ENCODE measurements at regions not wholly inside any gene's neighbourhood (a gene's known extent, or its start where the extent isn't known, plus 50 kb on each side); places are given as distances from the start of the nearest gene placed in this dataset.

- CTCF ChIA-PET, result no interaction called here
- intact Hi-C loops (cut with DNase I, micrococcal nuclease), result no loop called here
- H3K4me3 ChIP-seq (ENCODE audit: low read length), result no peak overlapping the region
- H3K9me3 ChIP-seq (ENCODE audit: control insufficient read depth in 1 of 2, insufficient read depth in 1 of 2, low read length in 2 of 2), result peaks cover 0 to 12% of the 10 kb centered on the region in 2 experiments
- H3K27ac ChIP-seq (ENCODE audit: low read depth in 1 of 2, low read length in 2 of 2), result no peak overlapping the region
- TF ChIP-seq, protein P1, sequence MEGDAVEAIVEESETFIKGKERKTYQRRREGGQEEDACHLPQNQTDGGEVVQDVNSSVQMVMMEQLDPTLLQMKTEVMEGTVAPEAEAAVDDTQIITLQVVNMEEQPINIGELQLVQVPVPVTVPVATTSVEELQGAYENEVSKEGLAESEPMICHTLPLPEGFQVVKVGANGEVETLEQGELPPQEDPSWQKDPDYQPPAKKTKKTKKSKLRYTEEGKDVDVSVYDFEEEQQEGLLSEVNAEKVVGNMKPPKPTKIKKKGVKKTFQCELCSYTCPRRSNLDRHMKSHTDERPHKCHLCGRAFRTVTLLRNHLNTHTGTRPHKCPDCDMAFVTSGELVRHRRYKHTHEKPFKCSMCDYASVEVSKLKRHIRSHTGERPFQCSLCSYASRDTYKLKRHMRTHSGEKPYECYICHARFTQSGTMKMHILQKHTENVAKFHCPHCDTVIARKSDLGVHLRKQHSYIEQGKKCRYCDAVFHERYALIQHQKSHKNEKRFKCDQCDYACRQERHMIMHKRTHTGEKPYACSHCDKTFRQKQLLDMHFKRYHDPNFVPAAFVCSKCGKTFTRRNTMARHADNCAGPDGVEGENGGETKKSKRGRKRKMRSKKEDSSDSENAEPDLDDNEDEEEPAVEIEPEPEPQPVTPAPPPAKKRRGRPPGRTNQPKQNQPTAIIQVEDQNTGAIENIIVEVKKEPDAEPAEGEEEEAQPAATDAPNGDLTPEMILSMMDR (IDR thresholded peaks at IDR 0.05), result no peak
- DNase-seq, result peak in 1 of 14 experiments; percentile 7
- Mint-ChIP-seq H3K4me1 (ENCODE audit: low read depth) (no peaks in the 10 kb centered on the region), H3K4me3 (no peak overlapping the region), H3K9me3 (no peaks in the 10 kb centered on the region), H3K36me3 (ENCODE audit: low read depth) (no peaks in the 10 kb centered on the region), H3K27me3 (peaks cover 37% of the 10 kb centered on the region), H3K27ac (no peak overlapping the region)
- no peaks in the 10 kb centered on the region for H3K4me1 ChIP-seq (ENCODE audit: insufficient read depth, low read length)
- H3K36me3 ChIP-seq (ENCODE audit: insufficient read depth, low read length), result no peaks in the 10 kb centered on the region
- ATAC-seq (ENCODE audit: poor library complexity), result no peak
- POLR2A ChIA-PET, result no interaction called here
- H3K27me3 ChIP-seq (ENCODE audit: control insufficient read depth in 1 of 2, insufficient read depth in 2 of 2, low read length in 2 of 2), result peaks cover 0 to 15% of the 10 kb centered on the region in 2 experiments
These were observed 80.7 kb upstream of the ALDH1L1 start for GRCh38 chr3:126261037-126261436.

GRCh38 chr3:126259411-126260391 lies 79.3 kb upstream of the ALDH1L1 start:
- no peaks in the 10 kb centered on the region for H3K4me1 ChIP-seq (ENCODE audit: insufficient read depth, low read length)
- ChIA-PET CTCF (no interaction called here), POLR2A (no interaction called here)
- Mint-ChIP-seq H3K27ac (no peak overlapping the region), H3K4me3 (no peak overlapping the region), H3K4me1 (ENCODE audit: low read depth) (no peaks in the 10 kb centered on the region), H3K36me3 (ENCODE audit: low read depth) (no peaks in the 10 kb centered on the region), H3K27me3 (peaks cover 29% of the 10 kb centered on the region), H3K9me3 (no peaks in the 10 kb centered on the region)
- ATAC-seq (ENCODE audit: poor library complexity), result no peak
- intact Hi-C loops (cut with DNase I, micrococcal nuclease), result no loop called here
- no peak overlapping the region for H3K4me3 ChIP-seq (ENCODE audit: low read length)
- H3K9me3 ChIP-seq (ENCODE audit: control insufficient read depth in 1 of 2, insufficient read depth in 1 of 2, low read length in 2 of 2), result peaks cover 0 to 9% of the 10 kb centered on the region in 2 experiments
- H3K36me3 ChIP-seq (ENCODE audit: insufficient read depth, low read length), result no peaks in the 10 kb centered on the region
- H3K27me3 ChIP-seq (ENCODE audit: control insufficient read depth in 1 of 2, insufficient read depth in 2 of 2, low read length in 2 of 2), result peaks cover 0 to 15% of the 10 kb centered on the region in 2 experiments
- H3K27ac ChIP-seq (ENCODE audit: low read depth in 1 of 2, low read length in 2 of 2), result no peak overlapping the region
- TF ChIP-seq, protein P1 (IDR thresholded peaks at IDR 0.05), result no peak
- DNase-seq, result no peak

DNA sequence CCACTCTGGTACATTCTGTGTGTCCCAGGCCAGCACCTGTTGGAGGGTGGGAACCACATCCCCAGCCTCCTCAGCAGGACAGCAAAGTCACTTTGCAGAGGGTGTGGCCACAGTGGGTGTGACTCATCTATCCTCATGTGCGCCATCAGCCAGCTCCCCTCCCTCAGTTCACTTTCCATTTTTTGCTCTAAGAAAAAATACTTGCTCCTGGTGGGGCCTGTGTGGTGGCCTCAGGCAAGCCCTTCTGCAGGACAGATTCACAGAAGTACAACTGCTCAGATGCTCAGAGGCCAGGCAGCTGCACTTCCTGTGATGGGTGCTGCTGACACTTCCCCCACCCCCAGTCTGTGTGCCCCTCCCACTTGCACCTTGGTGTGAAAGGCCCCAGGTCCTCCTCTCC lies 78.3 kb upstream of the ALDH1L1 start:
- no peaks in the 10 kb centered on the region for H3K4me1 ChIP-seq (ENCODE audit: insufficient read depth, low read length)
- no peak overlapping the region for H3K4me3 ChIP-seq (ENCODE audit: low read length)
- intact Hi-C loops (cut with DNase I, micrococcal nuclease), result no loop called here
- H3K27me3 Mint-ChIP-seq, result peaks cover 24% of the 10 kb centered on the region
- no peaks in the 10 kb centered on the region for H3K9me3 Mint-ChIP-seq
- POLR2A ChIA-PET, result no interaction called here
- H3K27me3 ChIP-seq (ENCODE audit: control insufficient read depth in 1 of 2, insufficient read depth in 2 of 2, low read length in 2 of 2), result peaks cover 0 to 12% of the 10 kb centered on the region in 2 experiments
- no peaks in the 10 kb centered on the region for H3K4me1 Mint-ChIP-seq (ENCODE audit: low read depth)
- DNase-seq, result peak in 1 of 14 experiments; percentile 11
- no peaks in the 10 kb centered on the region for H3K36me3 ChIP-seq (ENCODE audit: insufficient read depth, low read length)
- no peaks in the 10 kb centered on the region for H3K36me3 Mint-ChIP-seq (ENCODE audit: low read depth)
- TF ChIP-seq, protein P1 (IDR thresholded peaks at IDR 0.05), result no peak
- H3K27ac ChIP-seq (ENCODE audit: low read depth in 1 of 2, low read length in 2 of 2), result no peak overlapping the region
- no peak overlapping the region for H3K27ac Mint-ChIP-seq
- peaks cover 0 to 9% of the 10 kb centered on the region in 2 experiments for H3K9me3 ChIP-seq (ENCODE audit: control insufficient read depth in 1 of 2, insufficient read depth in 1 of 2, low read length in 2 of 2)
- H3K4me3 Mint-ChIP-seq, result no peak overlapping the region
- no peak for ATAC-seq (ENCODE audit: poor library complexity)
- CTCF ChIA-PET, result no interaction called here
